SU-DHL-6 (cell line): ENCODE measurements at regions not wholly inside any gene's neighbourhood (a gene's known extent, or its start where the extent isn't known, plus 50 kb on each side); places are given as distances from the start of the nearest gene placed in this dataset.
"Not testable (repeated sequence)": the region's sequence is repeated elsewhere in the genome, so short reads cannot be mapped to it uniquely, and the experiment has no call there.

Source experiments
- H2AFZ ChIP-seq: fragments of 200-600 bp; sonication (generic); 2 replicates; pipeline ENCODE4 v1.6.1; 2014; ENCODE audit warnings: low read depth, mild to moderate bottlenecking, moderate library complexity, mixed read lengths, antibody characterized with exemption, low read length; ENCODE audit not compliant: severe bottlenecking
- H3F3A ChIP-seq: fragments of 200-600 bp; shearing (Covaris generic); 2 replicates; pipeline ENCODE4 v1.6.0; 2016; ENCODE audit warnings: antibody characterized with exemption, mild to moderate bottlenecking; ENCODE audit not compliant: insufficient read depth
- H3K27ac ChIP-seq: fragments of 200-600 bp; sonication (generic); 2 replicates; pipeline ENCODE4 v1.5.1; 2016; ENCODE audit warnings: low read depth, mild to moderate bottlenecking, low read length, moderate library complexity, mixed read lengths
- H3K27me3 ChIP-seq: fragments of 200-600 bp; sonication (generic), shearing (Covaris generic); 2 replicates; pipeline ENCODE4 v1.6.0; 2014; ENCODE audit warnings: mild to moderate bottlenecking, low read length
- H3K36me3 ChIP-seq: fragments of 200-600 bp; sonication (generic); 2 replicates; pipeline ENCODE4 v1.6.1; 2014; ENCODE audit warnings: mild to moderate bottlenecking, low read length, mixed read lengths
- H3K4me2 ChIP-seq: fragments of 300-600, 200-600 bp; shearing (Covaris generic), sonication (generic); 2 replicates; pipeline ENCODE4 v1.6.0; 2014; ENCODE audit warnings: low read length, low read depth, mild to moderate bottlenecking; ENCODE audit not compliant: poor library complexity, severe bottlenecking
- H3K4me3 ChIP-seq: fragments of 200-600 bp; sonication (generic); 2 replicates; pipeline ENCODE4 v1.5.1; 2014; ENCODE audit warnings: antibody characterized with exemption, low read length, mild to moderate bottlenecking, mixed read lengths; ENCODE audit not compliant: insufficient read depth, poor library complexity, severe bottlenecking
- H3K79me2 ChIP-seq: fragments of 200-600 bp; sonication (generic); 2 replicates; pipeline ENCODE4 v1.6.1; 2014; ENCODE audit warnings: mild to moderate bottlenecking, low read length, moderate library complexity; ENCODE audit not compliant: insufficient read depth
- H3K9ac ChIP-seq: fragments of 200-600 bp; sonication (generic); 2 replicates; pipeline ENCODE4 v1.7.0; 2014; ENCODE audit warnings: mild to moderate bottlenecking, low read length
- H3K9me2 ChIP-seq: fragments of 200-600 bp; sonication (generic); replicated peaks from 2 replicates; pipeline ENCODE4 v1.6.1; 2014; ENCODE audit warnings: low read length; ENCODE audit not compliant: insufficient read depth
- H3K9me3 ChIP-seq: fragments of 200-600 bp; sonication (generic); 2 replicates; pipeline ENCODE4 v1.6.1; 2014; ENCODE audit warnings: low read length, mixed read lengths; ENCODE audit not compliant: insufficient read depth
- H4K20me1 ChIP-seq: fragments of 200-600 bp; sonication (generic); 2 replicates; pipeline ENCODE4 v1.6.1; 2014; ENCODE audit warnings: low read depth, mild to moderate bottlenecking, antibody characterized with exemption, low read length, moderate library complexity, mixed read lengths
- CTCF ChIP-seq: fragments of 200-600 bp; sonication (generic); IDR thresholded peaks from one replicate; pipeline ENCODE4 v1.5.1; 2017; ENCODE audit warnings: antibody characterized with exemption, mild to moderate bottlenecking, low read length, moderate library complexity; ENCODE audit not compliant: insufficient read depth, poor library complexity, severe bottlenecking
- EZH2phosphoT487 ChIP-seq: fragments of 200-600 bp; sonication (generic), shearing (Covaris generic); conservative IDR thresholded peaks from 2 replicates; pipeline ENCODE4 v1.6.1; 2018; ENCODE audit warnings: mild to moderate bottlenecking, antibody characterized with exemption, low read length, moderate library complexity, mixed read lengths

DNA sequence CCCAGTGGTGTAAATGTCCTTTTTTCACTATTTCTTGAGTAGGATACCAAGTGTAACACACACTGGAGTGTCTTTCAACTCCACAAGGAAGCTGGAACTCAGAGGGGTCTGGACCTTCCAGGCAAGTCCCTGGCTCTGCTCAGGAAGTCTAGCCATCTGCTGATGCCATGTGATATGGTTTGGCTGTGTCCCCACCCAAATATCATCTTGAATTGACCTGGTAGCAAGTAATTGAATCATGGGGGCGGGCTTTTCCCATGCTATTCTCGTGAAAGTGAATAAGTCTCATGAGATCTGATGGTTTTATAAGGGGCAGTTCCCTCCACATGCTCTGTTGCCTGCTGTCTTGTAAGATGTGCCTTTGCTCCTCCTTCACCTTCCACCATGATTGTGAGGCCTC lies 99.4 kb upstream of the CDC42EP3 start:
- Histone ChIP-seq H3K9me3 (no peaks in the 10 kb centered on the region), H3K36me3 (no peaks in the 10 kb centered on the region), H3F3A (no peaks in the 10 kb centered on the region), H3K27ac (no peak overlapping the region), H3K27me3 (no peaks in the 10 kb centered on the region), H3K4me3 (no peak overlapping the region), H3K4me2 (no peak overlapping the region), H3K9ac (no peak overlapping the region), H4K20me1 (no peaks in the 10 kb centered on the region), H2AFZ (no peak overlapping the region), H3K9me2 (no peaks in the 10 kb centered on the region), H3K79me2 (no peaks in the 10 kb centered on the region)
- TF ChIP-seq EZH2phosphoT487 (no peak), CTCF (no peak)

DNA sequence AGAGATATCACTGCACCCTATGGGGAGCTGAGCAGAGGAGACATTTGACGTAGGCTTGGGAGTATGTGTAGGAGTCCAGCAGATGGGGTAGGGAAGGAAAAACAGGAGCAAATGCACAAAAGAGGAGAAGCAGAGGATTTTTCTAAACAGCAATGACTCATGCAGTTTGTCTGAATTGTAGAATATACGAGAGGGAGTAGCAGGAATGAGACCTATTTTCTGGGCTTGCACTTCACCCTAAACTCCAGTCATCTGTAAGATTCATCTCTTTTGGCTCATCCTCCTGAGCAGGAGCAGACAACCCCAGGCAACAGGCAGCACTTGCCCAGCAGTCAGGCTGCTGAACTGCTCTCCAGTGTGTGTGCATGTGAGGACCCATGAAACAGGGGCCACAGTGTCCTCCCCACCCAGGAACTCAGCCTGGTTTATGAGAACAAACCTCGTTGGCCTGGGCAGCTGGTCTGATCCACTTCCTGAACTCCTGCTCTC lies 100.2 kb upstream of the CDC42EP3 start:
- Histone ChIP-seq H2AFZ (no peak overlapping the region), H3K79me2 (no peaks in the 10 kb centered on the region), H3K9me2 (no peaks in the 10 kb centered on the region), H3K9ac (no peak overlapping the region), H3K27me3 (no peaks in the 10 kb centered on the region), H3K4me2 (no peak overlapping the region), H3K27ac (no peak overlapping the region), H3K9me3 (no peaks in the 10 kb centered on the region), H3F3A (no peaks in the 10 kb centered on the region), H3K36me3 (no peaks in the 10 kb centered on the region), H4K20me1 (no peaks in the 10 kb centered on the region), H3K4me3 (no peak overlapping the region)
- TF ChIP-seq CTCF (no peak), EZH2phosphoT487 (no peak)

- Histone ChIP-seq H3K36me3 (no peaks in the 10 kb centered on the region), H3F3A (no peaks in the 10 kb centered on the region), H3K9me3 (no peaks in the 10 kb centered on the region)
Observed at GRCh38 chr2:37773371-37774130, 102.1 kb upstream of the CDC42EP3 start.

DNA sequence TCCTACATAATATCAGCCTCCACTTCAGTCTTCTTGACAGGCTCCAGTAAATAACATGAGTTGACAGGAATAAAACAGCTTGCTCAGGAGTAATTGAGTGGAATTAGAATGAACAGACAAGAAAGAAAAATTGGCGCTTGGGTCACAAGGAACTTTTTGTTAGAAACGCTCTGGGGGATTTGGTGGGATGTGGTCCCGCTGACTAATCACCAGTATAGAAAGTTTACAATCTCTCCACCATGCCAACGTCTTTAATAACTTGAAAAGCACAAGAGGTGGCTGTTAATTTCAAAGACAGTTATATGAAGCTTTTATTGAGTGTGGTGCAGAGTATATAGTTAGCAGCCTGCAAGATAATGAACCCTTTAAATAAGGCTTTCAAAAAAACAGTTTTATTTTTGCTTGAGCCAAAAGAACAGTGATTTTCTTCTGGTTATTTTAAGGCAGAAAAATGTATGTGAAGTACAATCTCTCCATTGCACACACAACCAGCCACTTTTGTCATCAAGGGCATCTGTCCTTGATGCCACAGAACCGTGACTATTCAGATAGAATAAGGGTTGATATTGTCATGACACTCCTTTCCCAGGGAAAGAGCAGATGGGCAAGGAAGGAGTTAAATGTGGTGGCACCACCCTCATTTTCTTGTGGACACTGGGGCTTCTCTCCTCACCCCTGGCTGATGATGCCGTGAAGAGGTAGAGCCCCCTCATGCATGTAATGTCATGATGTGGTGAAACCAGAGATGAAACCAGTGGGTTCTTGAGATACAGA lies 102.9 kb upstream of the CDC42EP3 start:
- H3F3A ChIP-seq, H3K36me3 ChIP-seq, H3K27ac ChIP-seq: not testable (repeated sequence)

More at GRCh38 chr2:37773371-37774130, 102.1 kb upstream of the CDC42EP3 start:
- Histone ChIP-seq H3K79me2 (no peaks in the 10 kb centered on the region), H3K27ac (no peak overlapping the region), H3K9me2 (no peaks in the 10 kb centered on the region), H2AFZ (no peak overlapping the region), H3K9ac (no peak overlapping the region), H3K27me3 (no peaks in the 10 kb centered on the region), H3K4me2 (no peak overlapping the region), H3K4me3 (no peak overlapping the region), H4K20me1 (no peaks in the 10 kb centered on the region)
- TF ChIP-seq EZH2phosphoT487 (no peak), CTCF (no peak)

More for the DNA sequence above, 102.9 kb upstream of the CDC42EP3 start:
- not testable (repeated sequence) for H3K4me3 ChIP-seq, H3K9me2 ChIP-seq, H3K27me3 ChIP-seq, H4K20me1 ChIP-seq, H2AFZ ChIP-seq, H3K4me2 ChIP-seq, H3K9me3 ChIP-seq, H3K9ac ChIP-seq, H3K79me2 ChIP-seq
